ENCODE measurements at regions not wholly inside any gene's neighbourhood (a gene's known extent, or its start where the extent isn't known, plus 50 kb on each side); places are given as distances from the start of the nearest gene placed in this dataset.

DNA sequence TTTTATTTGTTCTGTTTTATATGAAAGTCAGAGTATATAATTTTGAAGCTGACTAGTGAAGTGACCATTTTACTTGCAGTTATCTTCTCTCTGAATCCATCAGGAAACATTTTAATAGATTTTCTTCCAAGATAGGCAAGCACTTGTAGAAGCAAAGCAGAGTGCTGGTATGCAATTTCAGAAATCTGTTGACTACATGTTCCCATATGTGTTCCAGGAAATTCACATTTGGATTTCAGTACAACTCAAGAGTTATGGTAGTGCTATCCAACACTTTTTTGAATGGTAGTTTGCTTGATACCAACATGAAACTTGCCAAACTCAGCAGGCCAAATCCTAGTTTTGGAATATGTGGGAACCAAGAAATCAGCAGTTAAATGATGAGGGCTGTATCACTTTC lies 94.0 kb downstream of the CENPW start:
- TF ChIP-seq POLR2AphosphoS5 (IDR thresholded peaks at IDR 0.05; ENCODE audit: low read depth) (no peak), EZH2 (IDR thresholded peaks at IDR 0.05; ENCODE audit: low read depth, unreplicated experiment) (no peak), ZNF114 (CRISPR knock-in tag; IDR thresholded peaks at IDR 0.05) (no peak), STAT1 (IDR thresholded peaks at IDR 0.05; ENCODE audit: unreplicated experiment) (no peak), ETS1 (IDR thresholded peaks at IDR 0.05) (no peak), CREB1 (CRISPR knock-in tag; IDR thresholded peaks at IDR 0.05; ENCODE audit: low read depth) (no peak)
- TF ChIP-seq, protein P1, sequence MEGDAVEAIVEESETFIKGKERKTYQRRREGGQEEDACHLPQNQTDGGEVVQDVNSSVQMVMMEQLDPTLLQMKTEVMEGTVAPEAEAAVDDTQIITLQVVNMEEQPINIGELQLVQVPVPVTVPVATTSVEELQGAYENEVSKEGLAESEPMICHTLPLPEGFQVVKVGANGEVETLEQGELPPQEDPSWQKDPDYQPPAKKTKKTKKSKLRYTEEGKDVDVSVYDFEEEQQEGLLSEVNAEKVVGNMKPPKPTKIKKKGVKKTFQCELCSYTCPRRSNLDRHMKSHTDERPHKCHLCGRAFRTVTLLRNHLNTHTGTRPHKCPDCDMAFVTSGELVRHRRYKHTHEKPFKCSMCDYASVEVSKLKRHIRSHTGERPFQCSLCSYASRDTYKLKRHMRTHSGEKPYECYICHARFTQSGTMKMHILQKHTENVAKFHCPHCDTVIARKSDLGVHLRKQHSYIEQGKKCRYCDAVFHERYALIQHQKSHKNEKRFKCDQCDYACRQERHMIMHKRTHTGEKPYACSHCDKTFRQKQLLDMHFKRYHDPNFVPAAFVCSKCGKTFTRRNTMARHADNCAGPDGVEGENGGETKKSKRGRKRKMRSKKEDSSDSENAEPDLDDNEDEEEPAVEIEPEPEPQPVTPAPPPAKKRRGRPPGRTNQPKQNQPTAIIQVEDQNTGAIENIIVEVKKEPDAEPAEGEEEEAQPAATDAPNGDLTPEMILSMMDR (conservative IDR thresholded peaks at IDR 0.05; ENCODE audit: low read depth in 2 of 2): no peak
- TF ChIP-seq, protein P2, sequence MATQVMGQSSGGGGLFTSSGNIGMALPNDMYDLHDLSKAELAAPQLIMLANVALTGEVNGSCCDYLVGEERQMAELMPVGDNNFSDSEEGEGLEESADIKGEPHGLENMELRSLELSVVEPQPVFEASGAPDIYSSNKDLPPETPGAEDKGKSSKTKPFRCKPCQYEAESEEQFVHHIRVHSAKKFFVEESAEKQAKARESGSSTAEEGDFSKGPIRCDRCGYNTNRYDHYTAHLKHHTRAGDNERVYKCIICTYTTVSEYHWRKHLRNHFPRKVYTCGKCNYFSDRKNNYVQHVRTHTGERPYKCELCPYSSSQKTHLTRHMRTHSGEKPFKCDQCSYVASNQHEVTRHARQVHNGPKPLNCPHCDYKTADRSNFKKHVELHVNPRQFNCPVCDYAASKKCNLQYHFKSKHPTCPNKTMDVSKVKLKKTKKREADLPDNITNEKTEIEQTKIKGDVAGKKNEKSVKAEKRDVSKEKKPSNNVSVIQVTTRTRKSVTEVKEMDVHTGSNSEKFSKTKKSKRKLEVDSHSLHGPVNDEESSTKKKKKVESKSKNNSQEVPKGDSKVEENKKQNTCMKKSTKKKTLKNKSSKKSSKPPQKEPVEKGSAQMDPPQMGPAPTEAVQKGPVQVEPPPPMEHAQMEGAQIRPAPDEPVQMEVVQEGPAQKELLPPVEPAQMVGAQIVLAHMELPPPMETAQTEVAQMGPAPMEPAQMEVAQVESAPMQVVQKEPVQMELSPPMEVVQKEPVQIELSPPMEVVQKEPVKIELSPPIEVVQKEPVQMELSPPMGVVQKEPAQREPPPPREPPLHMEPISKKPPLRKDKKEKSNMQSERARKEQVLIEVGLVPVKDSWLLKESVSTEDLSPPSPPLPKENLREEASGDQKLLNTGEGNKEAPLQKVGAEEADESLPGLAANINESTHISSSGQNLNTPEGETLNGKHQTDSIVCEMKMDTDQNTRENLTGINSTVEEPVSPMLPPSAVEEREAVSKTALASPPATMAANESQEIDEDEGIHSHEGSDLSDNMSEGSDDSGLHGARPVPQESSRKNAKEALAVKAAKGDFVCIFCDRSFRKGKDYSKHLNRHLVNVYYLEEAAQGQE (IDR thresholded peaks at IDR 0.05; ENCODE audit: unreplicated experiment): no peak
